IMR-90 (cell line): ENCODE measurements at regions not wholly inside any gene's neighbourhood (a gene's known extent, or its start where the extent isn't known, plus 50 kb on each side); places are given as distances from the start of the nearest gene placed in this dataset.

Experiments used
- ATAC-seq: fragments of 200-7000 bp; cut with Tn5 transposase; 2 replicates; pipeline ENCODE4 v1.9.1; 2020; ENCODE audit warnings: low read depth, mild to moderate bottlenecking, moderate library complexity
- BruUV-seq: library from RNA; stranded (reverse); fragments of 400-500 nt; replicated peaks from 2 replicates; lab custom pipeline; 2021; lab: Mats Ljungman, UMichigan
- CTCF ChIA-PET: fragments of 300-600 bp; formaldehyde crosslinking; extraction: SDS; loops from one replicate; lab custom pipeline; 2021; ENCODE audit warnings: antibody characterized with exemption; lab: Yijun Ruan, JAX
- POLR2A ChIA-PET: fragments of 300-600 bp; sonication (Branson Sonifier 250); formaldehyde crosslinking; loops from one replicate; lab custom pipeline; 2022; ENCODE audit warnings: antibody characterized with exemption; ENCODE audit not compliant: unreplicated experiment; lab: Charles Lee
- DNase-seq: peaks from one replicate; pipeline ENCODE4 v3.0.0; 2013
- H2AFZ ChIP-seq: replicated peaks from 2 replicates; pipeline ENCODE3; 2013; ENCODE audit warnings: low read length, mild to moderate bottlenecking; ENCODE audit not compliant: poor library complexity
- H2AK5ac ChIP-seq: 2 replicates; pipeline ENCODE4 v1.6.1; 2013; ENCODE audit warnings: low read depth, low read length, inconsistent platforms
- H2AK9ac ChIP-seq: replicated peaks from 2 replicates; pipeline ENCODE3; 2013; ENCODE audit warnings: mild to moderate bottlenecking, low read depth, low read length, moderate library complexity; ENCODE audit not compliant: poor library complexity
- H2BK120ac ChIP-seq: 2 replicates; pipeline ENCODE4 v1.6.1; 2013; ENCODE audit warnings: low read depth, low read length, inconsistent platforms
- H2BK15ac ChIP-seq: 3 replicates; pipeline ENCODE4 v1.6.1; 2013; ENCODE audit warnings: low read depth, low read length, inconsistent platforms
- H2BK20ac ChIP-seq: 2 replicates; pipeline ENCODE4 v1.6.1; 2013; ENCODE audit warnings: low read depth, mild to moderate bottlenecking, inconsistent platforms, low read length, moderate library complexity
- H2BK5ac ChIP-seq: 2 replicates; pipeline ENCODE4 v1.6.1; 2013; ENCODE audit warnings: mild to moderate bottlenecking, low read depth, low read length, inconsistent platforms; ENCODE audit not compliant: poor library complexity, severe bottlenecking
- H3K14ac ChIP-seq: replicated peaks from 2 replicates; pipeline ENCODE4 v1.6.1; 2013; ENCODE audit warnings: low read depth, low read length, inconsistent platforms
- H3K18ac ChIP-seq: 2 replicates; pipeline ENCODE4 v1.6.1; 2013; ENCODE audit warnings: low read depth, low read length, control low read depth
- H3K23ac ChIP-seq: 2 replicates; pipeline ENCODE4 v1.6.1; 2013; ENCODE audit warnings: low read depth, low read length, inconsistent platforms
- H3K27ac ChIP-seq: 2 replicates; pipeline ENCODE4 v1.5.1; 2013; ENCODE audit warnings: mild to moderate bottlenecking, control low read depth, low read length; ENCODE audit not compliant: insufficient read depth
- H3K27me3 ChIP-seq: 2 replicates; pipeline ENCODE4 v1.6.1; 2013; ENCODE audit warnings: low read length; ENCODE audit not compliant: control insufficient read depth, insufficient read depth
- H3K36me3 ChIP-seq: 2 replicates; pipeline ENCODE4 v1.6.1; 2013; ENCODE audit warnings: low read length, mixed read lengths; ENCODE audit not compliant: control insufficient read depth, insufficient read depth
- H3K4ac ChIP-seq: 2 replicates; pipeline ENCODE4 v1.6.1; 2013; ENCODE audit warnings: low read depth, low read length, inconsistent platforms
- H3K4me1 ChIP-seq: 2 replicates; pipeline ENCODE4 v1.6.1; 2013; ENCODE audit warnings: low read length, mixed read lengths; ENCODE audit not compliant: control insufficient read depth, insufficient read depth
- H3K4me2 ChIP-seq: 2 replicates; pipeline ENCODE4 v1.6.1; 2013; ENCODE audit warnings: low read depth, mild to moderate bottlenecking, control low read depth, low read length, moderate library complexity
- H3K4me3 ChIP-seq: 2 replicates; pipeline ENCODE4 v1.5.1; 2013; ENCODE audit warnings: low read depth, mild to moderate bottlenecking, control low read depth, low read length, moderate library complexity; ENCODE audit not compliant: insufficient read depth
- H3K56ac ChIP-seq: 2 replicates; pipeline ENCODE4 v1.6.1; 2013; ENCODE audit warnings: low read length, inconsistent platforms; ENCODE audit not compliant: insufficient read depth; ENCODE audit errors: extremely low read depth
- H3K79me1 ChIP-seq, 2 experiments: 2 replicates each; pipeline ENCODE4 v1.6.1; 2013; ENCODE audit warnings: low read length in 2 of 2, inconsistent platforms in 1 of 2, low read depth in 1 of 2
- H3K9ac ChIP-seq: 2 replicates; pipeline ENCODE4 v1.6.1; 2013; ENCODE audit warnings: low read depth, low read length, control low read depth
- H3K9me1 ChIP-seq: 2 replicates; pipeline ENCODE4 v1.6.1; 2013; ENCODE audit warnings: low read length, inconsistent platforms; ENCODE audit not compliant: insufficient read depth
- H3K9me3 ChIP-seq: 2 replicates; pipeline ENCODE4 v1.6.1; 2013; ENCODE audit warnings: low read length; ENCODE audit not compliant: control insufficient read depth, insufficient read depth
- H4K20me1 ChIP-seq: 2 replicates; pipeline ENCODE4 v1.6.1; 2013; ENCODE audit warnings: low read length, inconsistent platforms; ENCODE audit not compliant: insufficient read depth
- H4K5ac ChIP-seq: 2 replicates; pipeline ENCODE4 v1.6.1; 2013; ENCODE audit warnings: mild to moderate bottlenecking, low read depth, low read length, control low read depth
- H4K8ac ChIP-seq, 2 experiments: 2 replicates each; pipeline ENCODE4 v1.6.1; 2013; ENCODE audit warnings: low read depth in 2 of 2, low read length in 2 of 2, control low read depth in 1 of 2, inconsistent platforms in 1 of 2
- H4K91ac ChIP-seq: 2 replicates; pipeline ENCODE4 v1.6.1; 2013; ENCODE audit warnings: low read depth, low read length, inconsistent platforms; ENCODE audit not compliant: insufficient read depth
- MXI1 ChIP-seq: IDR thresholded peaks from 2 replicates; pipeline ENCODE4 v1.6.1; 2012; ENCODE audit warnings: low read depth, mild to moderate bottlenecking, low read length, moderate library complexity, borderline replicate concordance
- RCOR1 ChIP-seq: IDR thresholded peaks from 2 replicates; pipeline ENCODE4 v1.6.1; 2012; ENCODE audit warnings: mild to moderate bottlenecking, low read length, improper control_type of control experiment; ENCODE audit not compliant: insufficient replicate concordance
- WGBS, 2 experiments: methylation state at CpG; one replicate each; pipeline versions ENCODE4 v1.1.5 to v1.1.7; 2013; ENCODE audit warnings: missing lambda C conversion rate in 2 of 2; ENCODE audit not compliant: insufficient read length in 1 of 2; ENCODE audit errors: extremely low coverage in 2 of 2; 5-methylcytosine and 5-hydroxymethylcytosine counted together
- dilution Hi-C: fragments of 300-500 bp; cut with HindIII; formaldehyde crosslinking; loops from one replicate; pipeline ENCODE4 v1.14.3; 2018; ENCODE audit warnings: low sequenced_read_pairs; ENCODE audit not compliant: unreplicated experiment
- in situ Hi-C: fragments of 300-500 bp; cut with MboI; formaldehyde crosslinking; loops from 3 replicates; pipeline ENCODE4 v1.14.3; 2019; ENCODE audit warnings: low sequenced_read_pairs, inconsistent platforms, mixed read lengths
- intact Hi-C: fragments of 100-400 bp; cut with micrococcal nuclease; formaldehyde crosslinking; loops from 2 replicates; pipeline ENCODE4 v1.10.0; 2022

- Histone ChIP-seq H2BK5ac (no peak overlapping the region), H3K56ac (no peak overlapping the region), H2BK20ac (no peak overlapping the region), H2BK15ac (no peak overlapping the region), H3K27me3 (no peaks in the 10 kb centered on the region), H3K4me1 (no peaks in the 10 kb centered on the region), H4K5ac (no peak overlapping the region), H3K9ac (no peak overlapping the region), H3K9me1 (no peaks in the 10 kb centered on the region), H2AK9ac (no peak overlapping the region), H4K20me1 (no peaks in the 10 kb centered on the region), H3K79me1 (no peaks in the 10 kb centered on the region), H3K23ac (no peak overlapping the region), H3K27ac (no peak overlapping the region), H3K4me3 (no peak overlapping the region), H4K91ac (no peak overlapping the region), H3K18ac (no peak overlapping the region), H2BK120ac (no peak overlapping the region), H4K8ac (no peak overlapping the region), H2AK5ac (no peak overlapping the region), H2AFZ (no peak overlapping the region), H3K14ac (no peak overlapping the region), H3K9me3 (no peaks in the 10 kb centered on the region), H3K4ac (no peak overlapping the region), H3K4me2 (no peak overlapping the region), H3K36me3 (no peaks in the 10 kb centered on the region)
- dilution Hi-C loops: no loop called here
- DNase-seq: no peak
- intact Hi-C loops: no loop called here
- ATAC-seq: no peak
- ChIA-PET CTCF (no interaction called here), POLR2A (no interaction called here)
- in situ Hi-C loops: no loop called here
- no TSS peak for BruUV-seq
- TF ChIP-seq MXI1 (no peak), RCOR1 (no peak)
- 46% methylated on average over 5 of the region's 7 CpGs; no CpG with 5 or more reads in 1 of the 2 experiments for WGBS, 2 experiments
Measured at GRCh38 chr11:107259811-107260221, 197.8 kb downstream of the CWF19L2 start.
